ENCODE measurements at regions not wholly inside any gene's neighbourhood (a gene's known extent, or its start where the extent isn't known, plus 50 kb on each side); places are given as distances from the start of the nearest gene placed in this dataset.

GRCh38 chr20:63080411-63080810 is 73.6 kb upstream of the BHLHE23 start:
- DNase-seq (ENCODE audit: low spot score) (peak; percentile 34), ATAC-seq (no peak)
- intact Hi-C loops (cut with DNase I) = no loop called here

GRCh38 chr20:63079971-63080370 is 73.2 kb upstream of the BHLHE23 start:
- DNase-seq (ENCODE audit: low spot score) (no peak), ATAC-seq (no peak)
- intact Hi-C loops (cut with DNase I) = no loop called here

DNA sequence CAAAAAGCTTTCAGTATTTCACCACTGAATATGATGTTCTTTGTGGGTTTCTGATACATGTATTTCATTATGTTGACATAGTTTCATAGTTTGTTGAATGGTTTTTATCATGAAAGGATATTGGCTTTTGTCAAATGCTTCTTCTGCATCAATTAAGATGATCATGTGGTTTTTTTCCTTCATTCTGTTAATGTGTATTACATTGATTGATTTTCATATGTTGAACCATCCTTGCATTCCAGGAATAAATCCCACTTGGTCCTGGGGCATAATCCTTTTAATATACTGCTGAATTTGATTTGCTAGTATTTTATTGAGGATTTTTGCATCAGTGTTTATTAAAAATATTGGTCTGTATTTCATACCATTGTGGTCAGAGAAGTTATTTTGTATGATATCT is 70.9 kb upstream of the BHLHE23 start:
- DNase-seq (ENCODE audit: low spot score) = no peak
- intact Hi-C loops (cut with DNase I) = no loop called here
- no peak for ATAC-seq

DNA sequence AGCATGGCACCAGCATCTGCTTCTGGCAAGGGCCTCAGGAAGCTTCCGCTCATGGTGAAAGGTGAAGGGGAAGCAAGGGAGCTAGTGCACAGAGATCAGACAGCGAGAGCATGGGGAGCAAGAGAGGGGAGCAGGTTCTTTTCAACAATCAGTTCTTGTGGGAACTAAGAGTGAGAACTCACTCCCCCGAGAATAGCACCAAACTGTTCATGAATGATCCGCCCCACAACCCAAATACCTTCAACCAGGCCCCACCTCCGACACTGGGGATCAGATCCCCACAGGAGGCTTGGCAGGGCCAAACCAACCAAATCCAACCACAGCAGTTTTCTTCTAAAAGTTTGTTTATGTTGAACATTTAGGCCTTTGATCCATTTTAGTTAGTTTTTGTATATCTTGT is 69.7 kb upstream of the BHLHE23 start:
- intact Hi-C loops (cut with DNase I) = no loop called here
- ATAC-seq (no peak), DNase-seq (ENCODE audit: low spot score) (peak; percentile 50)

DNA sequence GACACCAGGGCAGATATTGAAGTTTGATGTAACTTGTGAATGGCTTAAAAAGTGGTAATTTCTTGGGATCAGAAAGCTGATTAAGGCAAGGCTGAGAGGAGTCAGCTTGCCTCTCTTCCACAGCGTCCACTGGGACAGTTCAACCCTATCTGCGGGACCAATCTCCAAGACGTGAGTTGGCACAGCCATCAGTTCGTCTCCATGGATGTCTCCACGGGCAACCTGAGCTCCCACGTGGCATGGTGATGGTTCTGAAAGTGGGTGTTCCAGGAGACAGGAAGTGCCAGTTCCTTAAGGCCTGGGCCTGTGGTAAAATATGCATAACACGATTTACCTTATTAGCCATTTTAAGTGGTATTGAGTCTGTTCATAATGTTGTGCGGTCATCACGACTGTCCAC is 67.9 kb upstream of the BHLHE23 start:
- intact Hi-C loops (cut with DNase I) = no loop called here
- no peak for ATAC-seq
- DNase-seq (ENCODE audit: low spot score) = peak; percentile 13

- DNase-seq (ENCODE audit: low spot score) (peak; percentile 13), ATAC-seq (no peak)
- intact Hi-C loops (cut with DNase I) = no loop called here
These were observed 67.4 kb upstream of the BHLHE23 start for GRCh38 chr20:63074182-63074581.

- intact Hi-C loops (cut with DNase I) = no loop called here
- no peak for ATAC-seq
- peak; percentile 9 for DNase-seq (ENCODE audit: low spot score)
These were observed 66.9 kb upstream of the BHLHE23 start for GRCh38 chr20:63073738-63074065.

GRCh38 chr20:63072991-63073737 is 66.4 kb upstream of the BHLHE23 start:
- ATAC-seq (no peak), DNase-seq (ENCODE audit: low spot score) (no peak)
- intact Hi-C loops (cut with DNase I) = no loop called here

DNA sequence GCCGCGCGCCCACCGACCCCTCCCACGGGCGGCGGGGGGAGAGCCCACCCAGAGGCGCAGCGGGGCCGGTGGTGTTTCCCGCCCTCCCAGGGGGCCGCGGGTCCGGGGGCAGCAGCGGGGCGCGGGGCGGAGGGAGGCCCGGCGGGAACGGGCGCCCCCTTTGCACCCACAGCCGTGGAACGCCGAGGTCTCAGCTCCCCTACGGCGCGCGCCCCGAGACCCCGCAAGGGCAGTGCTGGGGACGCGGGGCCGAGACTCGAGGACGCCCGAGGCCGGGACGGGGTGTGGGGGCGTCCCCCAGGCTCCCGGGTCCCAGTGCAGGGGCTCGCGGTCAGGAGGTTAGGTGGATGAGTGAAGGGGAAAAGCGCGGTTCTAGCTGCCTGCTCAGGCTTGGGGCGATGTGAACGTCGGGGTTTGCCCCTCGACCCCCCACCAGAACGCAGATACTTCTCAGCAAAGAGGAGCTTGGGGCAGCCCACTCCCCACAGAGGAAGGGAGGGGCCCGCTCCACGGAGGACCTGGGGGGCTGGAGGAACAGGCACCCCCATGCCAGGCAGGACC is 65.5 kb upstream of the BHLHE23 start:
- intact Hi-C loops (cut with DNase I) = no loop called here
- no peak for ATAC-seq
- DNase-seq (ENCODE audit: low spot score) = no peak

DNA sequence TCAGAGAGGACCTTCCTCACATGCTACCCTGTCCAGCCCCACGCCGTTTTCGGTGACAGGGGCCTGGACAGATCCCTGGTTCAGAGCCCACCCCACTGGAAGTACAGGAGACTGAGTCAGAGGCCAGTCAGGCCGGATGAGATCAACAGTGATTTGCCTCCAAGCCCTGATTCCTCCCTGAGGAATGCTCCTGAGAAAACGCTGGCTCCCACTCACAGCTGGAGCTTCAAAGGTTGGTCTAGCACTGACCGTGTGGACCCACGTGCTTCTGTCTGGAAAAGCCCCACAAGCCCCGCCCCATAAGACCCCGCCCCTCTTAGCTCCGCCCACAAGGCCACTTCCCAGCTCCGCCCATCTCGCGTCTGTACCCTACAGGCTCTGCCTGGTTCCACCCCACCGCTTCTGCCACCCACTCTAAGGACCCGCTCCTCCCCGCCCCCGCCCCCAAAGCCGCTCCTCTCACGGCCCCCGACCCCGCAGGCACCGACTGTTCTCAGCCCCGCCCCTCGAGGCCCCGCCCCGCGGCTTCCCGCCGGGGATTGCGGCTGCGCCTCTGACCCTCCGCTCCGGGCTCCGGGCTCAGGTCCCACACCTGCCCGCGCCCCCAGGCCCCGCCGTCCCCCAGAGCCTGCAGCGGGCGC is 64.9 kb upstream of the BHLHE23 start:
- intact Hi-C loops (cut with DNase I) = no loop called here
- DNase-seq (ENCODE audit: low spot score) = no peak
- no peak for ATAC-seq

- ATAC-seq (no peak), DNase-seq (ENCODE audit: low spot score) (no peak)
- intact Hi-C loops (cut with DNase I) = no loop called here
These were observed 64.2 kb upstream of the BHLHE23 start for GRCh38 chr20:63070771-63071540.

- DNase-seq (ENCODE audit: low spot score) (no peak), ATAC-seq (no peak)
- intact Hi-C loops (cut with DNase I) = no loop called here
These were observed 63.5 kb upstream of the BHLHE23 start for GRCh38 chr20:63070301-63070625.

GRCh38 chr20:63068711-63069367 is 62.1 kb upstream of the BHLHE23 start:
- intact Hi-C loops (cut with DNase I) = no loop called here
- no peak for DNase-seq (ENCODE audit: low spot score)
- no peak for ATAC-seq

DNA sequence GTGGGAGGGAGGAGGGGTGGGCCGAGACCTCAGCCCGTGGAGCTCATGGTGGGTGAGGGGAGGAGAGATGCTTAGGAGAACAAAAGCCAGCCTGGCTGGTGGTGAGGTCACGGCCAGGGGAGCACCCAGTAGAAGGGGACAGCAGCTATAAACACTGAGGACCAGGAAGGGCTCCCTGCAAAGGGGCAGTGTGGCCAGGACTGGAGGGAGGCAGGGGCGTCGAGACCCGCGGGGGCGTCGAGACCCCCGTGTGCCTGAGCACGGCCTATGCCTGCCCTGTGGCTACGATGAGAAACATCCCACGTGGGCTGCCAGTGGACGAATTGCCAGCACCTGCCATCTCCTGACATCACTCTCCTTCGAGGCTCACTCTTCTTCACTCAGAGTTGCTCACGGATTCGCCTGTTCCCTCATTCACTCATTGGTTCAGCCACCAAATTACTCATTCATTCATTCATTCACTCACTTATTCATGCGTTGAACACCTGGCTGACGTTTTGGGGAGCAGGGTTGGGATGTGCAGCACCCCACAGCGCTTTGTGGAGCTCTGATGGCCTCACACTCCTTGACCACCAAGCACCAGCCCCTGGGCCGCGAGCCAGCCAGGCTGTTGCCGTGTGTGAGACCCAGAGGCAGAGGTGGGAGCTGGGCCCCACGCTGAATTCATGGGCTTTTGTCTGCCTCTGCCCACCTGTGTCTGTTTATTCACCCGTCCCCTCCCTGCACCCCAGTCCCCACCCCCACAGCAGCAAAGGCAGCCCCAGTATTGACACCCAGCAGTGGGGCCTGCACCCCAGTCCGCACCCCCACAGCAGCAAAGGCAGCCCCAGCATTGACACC is 61.2 kb upstream of the BHLHE23 start:
- DNase-seq (ENCODE audit: low spot score) (no peak), ATAC-seq (no peak)
- intact Hi-C loops (cut with DNase I) = no loop called here

DNA sequence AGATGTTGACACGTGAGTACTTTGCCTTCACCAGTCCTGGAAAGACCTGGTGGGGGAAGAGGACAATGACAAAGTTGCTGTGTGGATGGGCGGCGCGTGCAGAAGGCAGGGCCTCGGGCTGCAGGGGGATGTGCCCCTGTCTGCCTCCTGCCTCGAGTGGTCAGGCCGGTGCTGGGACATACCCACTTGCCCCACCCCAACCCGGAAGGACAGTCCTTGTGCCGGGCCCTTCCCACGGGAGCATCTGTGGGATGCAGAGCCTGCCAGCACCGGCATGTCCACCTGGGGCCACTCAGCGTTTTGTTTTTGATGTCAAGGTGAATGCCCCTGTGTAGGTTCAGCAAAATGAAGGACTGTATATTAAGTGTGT is 60.5 kb upstream of the BHLHE23 start:
- intact Hi-C loops (cut with DNase I) = no loop called here
- no peak for ATAC-seq
- no peak for DNase-seq (ENCODE audit: low spot score)

DNA sequence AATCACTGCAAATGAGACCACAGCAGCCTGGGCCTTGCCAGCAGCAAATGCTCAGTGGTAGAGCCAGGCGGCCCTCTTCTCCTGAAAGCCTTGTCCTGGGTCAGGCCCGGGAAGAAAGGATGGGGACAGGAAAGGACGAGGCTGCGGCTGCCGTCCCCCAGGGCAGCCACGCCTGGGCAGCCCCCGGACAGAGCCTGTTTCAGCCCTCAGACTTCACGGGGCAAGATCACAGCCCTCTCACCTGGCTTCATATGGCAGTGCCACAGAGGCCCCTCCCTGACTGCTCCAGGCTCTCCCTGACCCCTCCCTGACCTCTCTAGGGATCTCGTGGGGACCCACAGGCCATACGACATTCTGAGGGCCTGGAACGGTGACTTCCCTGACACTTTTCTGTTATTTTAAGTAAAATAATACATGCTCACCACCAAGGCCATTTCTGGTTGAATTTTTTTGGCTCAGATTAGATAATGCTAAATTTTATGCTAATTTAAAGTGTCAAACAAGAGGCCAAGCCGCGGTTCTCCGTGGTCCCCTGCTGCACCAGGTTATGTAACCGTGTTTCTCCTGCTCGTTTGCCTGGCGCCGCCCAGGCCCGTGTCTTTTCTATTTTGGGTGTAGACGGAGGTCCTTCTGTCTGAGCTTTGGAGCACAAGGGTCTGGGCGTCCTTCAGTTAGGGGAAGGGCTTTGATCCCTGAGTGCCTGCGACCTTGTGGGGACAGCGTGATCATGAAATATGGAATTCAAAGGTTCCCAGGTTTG is 59.9 kb upstream of the BHLHE23 start:
- peak; percentile 39 for DNase-seq (ENCODE audit: low spot score)

GRCh38 chr20:63065911-63066310 is 59.1 kb upstream of the BHLHE23 start:
- ATAC-seq (no peak), DNase-seq (ENCODE audit: low spot score) (peak; percentile 43)
- intact Hi-C loops (cut with DNase I) = no loop called here

More for the DNA sequence above, 59.9 kb upstream of the BHLHE23 start:
- intact Hi-C loops (cut with DNase I) = no loop called here
- no peak for ATAC-seq
